NT2/D1 (cell line): ENCODE measurements at regions not wholly inside any gene's neighbourhood (a gene's known extent, or its start where the extent isn't known, plus 50 kb on each side); places are given as distances from the start of the nearest gene placed in this dataset.

Experiments used
- SUZ12 ChIP-seq: IDR thresholded peaks from 2 replicates; pipeline ENCODE4 v1.6.1; 2011; ENCODE audit not compliant: insufficient read length, insufficient read depth; ENCODE audit errors: extremely low read depth
- ZNF274 ChIP-seq: IDR thresholded peaks from 2 replicates; pipeline ENCODE4 v1.6.1; 2011; ENCODE audit warnings: mild to moderate bottlenecking, low read depth, low read length

DNA sequence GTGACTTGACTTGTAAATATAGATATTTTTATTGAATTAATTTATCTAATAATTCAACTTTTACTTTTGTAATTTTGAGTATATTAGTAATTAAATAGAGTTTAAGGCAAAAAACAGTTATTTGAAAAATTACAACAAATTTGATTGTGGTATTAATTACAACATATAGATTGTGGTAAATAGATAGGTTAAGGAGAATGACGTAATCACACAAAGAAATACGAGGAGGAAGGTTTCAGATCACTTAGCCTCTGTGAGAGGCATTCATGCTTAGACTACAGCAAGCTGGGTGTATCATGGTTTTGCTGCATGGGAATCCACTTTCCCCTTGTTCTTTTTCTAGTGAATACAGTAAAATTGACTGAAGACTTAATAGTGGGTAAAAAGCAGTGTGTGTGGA, 878.4 kb upstream of the EDIL3 start:
- TF ChIP-seq ZNF274, result no peak
- no peak for TF ChIP-seq SUZ12
